NCI-H1092 (cell line): ENCODE measurements at regions not wholly inside any gene's neighbourhood (a gene's known extent, or its start where the extent isn't known, plus 50 kb on each side); places are given as distances from the start of the nearest gene placed in this dataset.

Experiments
- DNase-seq: peaks from one replicate; lab custom pipeline; 2025; lab: John Stamatoyannopoulos, UW

DNA sequence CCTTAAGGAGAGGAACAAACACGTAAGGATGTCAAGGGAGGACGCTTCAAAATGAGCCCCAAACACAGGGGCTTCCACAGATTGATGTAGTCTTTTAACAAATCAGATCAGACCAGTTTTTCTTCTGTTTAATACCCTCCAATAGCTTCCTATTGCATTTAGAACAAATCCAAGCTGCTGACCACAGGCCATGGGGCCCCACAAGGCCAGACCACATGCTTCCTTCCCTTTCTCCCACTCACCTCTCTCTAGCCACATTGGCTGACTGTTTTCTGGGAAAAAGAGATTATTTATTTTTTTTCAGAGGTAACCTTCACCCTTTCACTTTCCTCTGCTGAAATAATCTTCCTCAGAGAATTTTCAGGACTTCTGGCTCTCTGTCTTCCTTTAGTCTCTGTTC lies 380.6 kb downstream of the SIPA1L2 start:
- DNase-seq: no peak

DNA sequence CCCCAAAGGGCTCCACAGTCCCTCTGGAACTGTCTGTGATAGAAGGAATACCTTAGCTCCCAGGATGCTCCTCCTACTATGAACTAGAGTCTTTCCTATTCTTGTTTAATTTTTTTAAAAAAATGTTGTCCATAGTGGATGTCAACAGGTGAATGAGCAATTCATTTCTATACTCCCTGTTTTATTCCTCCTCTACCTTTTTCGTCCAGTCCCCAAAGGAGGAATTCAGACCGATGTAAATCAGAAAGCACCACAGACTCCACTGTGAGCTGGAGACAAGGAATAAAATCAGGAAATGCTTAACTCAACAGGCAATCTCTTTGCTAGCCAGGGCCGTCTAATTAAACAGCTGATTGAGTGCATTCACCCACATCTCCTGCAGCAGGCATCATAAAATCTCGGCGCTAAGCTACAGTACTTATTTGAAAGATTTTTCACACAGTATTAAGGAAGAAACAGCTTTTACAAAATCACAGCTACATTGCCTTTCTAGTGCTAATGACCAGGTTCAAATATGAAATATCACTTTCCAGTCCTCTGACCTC lies 381.6 kb downstream of the SIPA1L2 start:
- DNase-seq: no peak

DNA sequence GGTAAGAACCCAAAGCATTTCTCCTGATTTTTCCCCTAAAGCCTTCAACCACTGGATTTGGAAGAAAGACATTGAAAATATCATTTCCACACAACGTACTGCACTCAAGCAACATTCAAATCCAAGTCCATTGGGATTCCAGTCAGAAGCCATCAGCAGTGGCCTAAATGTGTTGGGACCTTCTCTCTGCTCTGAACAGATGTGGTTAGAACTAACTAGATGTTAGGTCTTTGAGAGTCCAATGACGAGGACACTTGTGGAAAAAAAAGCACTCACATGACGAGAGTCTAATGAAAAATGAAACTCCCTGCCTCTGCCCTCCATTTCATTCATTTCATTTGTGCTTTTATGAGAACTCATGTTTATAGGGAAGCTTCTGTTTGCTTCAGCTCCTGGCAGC lies 382.3 kb downstream of the SIPA1L2 start:
- DNase-seq: no peak

DNA sequence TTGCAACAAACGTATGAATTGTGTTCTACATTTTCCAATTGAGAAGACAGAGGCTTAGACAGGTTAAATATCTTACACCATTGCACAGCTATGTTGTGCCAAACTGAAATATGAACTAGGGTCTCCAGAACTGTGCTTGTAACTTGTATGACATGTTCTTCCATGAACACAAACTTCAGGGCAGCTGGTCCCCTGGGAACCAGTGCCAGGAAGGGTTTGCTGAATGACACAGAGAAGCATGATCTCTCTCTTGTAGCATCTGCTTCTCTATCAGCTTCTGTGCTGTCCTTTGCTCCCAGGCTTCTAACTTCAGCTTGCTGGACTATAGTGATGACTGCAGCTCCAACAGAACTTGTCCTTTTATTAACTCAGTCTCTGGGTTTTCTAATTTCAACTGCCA lies 385.5 kb downstream of the SIPA1L2 start:
- no peak for DNase-seq

DNA sequence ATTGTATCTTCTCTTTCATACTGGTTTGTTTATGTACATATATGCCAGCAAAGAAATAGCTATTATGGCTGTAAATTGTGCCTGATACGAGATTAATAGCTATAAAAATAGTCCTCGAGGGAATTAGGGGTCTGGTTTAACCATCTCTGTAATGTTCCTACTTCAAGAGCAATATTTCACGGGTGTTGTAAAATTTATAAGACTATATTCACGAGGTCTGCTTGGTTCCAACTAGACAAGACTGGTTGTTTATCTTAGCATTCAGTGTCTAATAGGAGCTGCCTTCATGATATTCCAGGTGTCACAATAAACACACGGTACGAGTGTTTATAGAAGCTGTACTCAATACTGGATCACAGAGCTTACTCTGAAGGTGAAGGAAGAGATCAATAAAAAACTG lies 389.9 kb downstream of the SIPA1L2 start:
- peak; percentile 24 for DNase-seq

DNA sequence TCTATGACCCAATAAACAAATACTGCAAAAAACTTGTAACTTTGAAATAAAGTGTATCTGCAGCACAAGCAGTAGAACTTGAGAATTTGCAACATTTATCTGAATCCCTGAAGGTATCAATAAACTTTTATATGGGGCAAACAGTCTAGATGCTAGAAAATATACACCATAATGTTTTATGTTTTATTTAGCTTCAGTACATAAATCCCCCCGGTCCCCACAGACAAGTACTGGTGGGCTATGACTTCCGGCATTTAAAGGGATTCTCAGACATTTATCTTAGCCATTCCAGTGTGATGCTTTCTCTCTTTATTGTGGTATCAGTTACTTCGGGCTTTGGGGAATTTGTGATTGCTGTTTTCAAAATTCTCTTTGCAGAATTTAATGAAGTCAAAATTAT lies 390.4 kb downstream of the SIPA1L2 start:
- no peak for DNase-seq

DNA sequence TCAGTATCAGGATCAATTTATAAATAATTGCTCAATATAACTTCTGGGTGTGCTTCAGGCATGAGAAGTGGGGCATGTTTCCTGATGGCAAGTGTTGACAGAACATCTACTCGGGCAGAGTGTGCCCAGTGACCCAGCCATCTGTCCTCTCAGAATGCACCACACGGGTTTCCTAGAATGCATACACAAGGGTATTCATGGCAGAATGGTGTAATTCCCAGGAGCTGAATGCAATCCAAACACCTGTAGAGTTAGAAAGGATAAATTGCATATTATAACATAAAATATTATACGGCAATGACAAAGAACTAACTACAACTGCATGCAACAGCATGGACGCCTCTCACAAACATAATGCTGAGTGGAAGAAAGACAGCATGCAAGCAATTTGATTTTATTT lies 391.9 kb downstream of the SIPA1L2 start:
- DNase-seq: no peak

DNA sequence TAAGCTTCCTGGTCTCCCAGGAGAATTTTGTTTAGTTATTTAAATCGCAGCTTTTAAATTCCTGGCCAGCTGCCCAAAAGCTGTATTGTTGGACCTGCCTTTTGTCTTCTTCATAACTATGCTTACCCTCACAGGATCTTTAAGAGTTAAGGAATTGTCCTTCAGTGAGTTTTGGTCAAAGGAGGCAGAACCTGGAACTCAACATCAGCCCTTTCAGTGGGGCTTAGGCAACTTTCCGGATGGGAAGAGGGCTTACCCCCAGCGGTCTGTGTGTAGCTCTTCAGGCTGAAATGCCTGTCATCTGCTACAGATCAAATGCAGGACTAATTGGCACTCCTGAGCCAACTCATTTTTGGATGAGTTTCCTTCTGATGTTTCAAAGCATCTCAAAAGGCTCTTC lies 402.6 kb downstream of the SIPA1L2 start:
- DNase-seq: no peak

DNA sequence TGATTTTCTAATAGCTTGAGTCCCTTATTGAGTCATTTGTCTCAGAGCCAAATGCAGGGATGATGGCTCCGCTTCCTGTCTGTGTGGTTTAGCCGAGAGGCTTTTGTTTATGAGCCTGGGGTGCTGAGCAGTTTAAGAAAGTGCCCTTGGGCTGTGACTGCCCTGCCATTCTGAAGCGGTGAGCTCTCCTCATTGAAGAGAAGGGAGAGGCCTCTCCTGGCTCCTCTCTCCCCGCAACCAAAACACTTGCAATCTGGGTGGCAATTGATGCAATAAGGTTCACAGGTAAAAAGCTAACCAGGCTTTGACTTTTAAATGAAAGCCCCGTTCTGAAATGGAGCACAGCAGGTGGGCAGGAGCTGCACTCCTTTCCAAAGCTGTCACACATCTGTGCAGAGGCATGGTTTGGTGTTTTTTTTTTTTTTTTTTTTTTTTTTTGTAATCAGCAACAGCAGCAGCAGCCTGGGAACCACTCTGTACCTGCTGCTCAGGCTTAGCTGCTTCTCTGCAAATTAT lies 403.7 kb downstream of the SIPA1L2 start:
- DNase-seq: peak; percentile 40

DNA sequence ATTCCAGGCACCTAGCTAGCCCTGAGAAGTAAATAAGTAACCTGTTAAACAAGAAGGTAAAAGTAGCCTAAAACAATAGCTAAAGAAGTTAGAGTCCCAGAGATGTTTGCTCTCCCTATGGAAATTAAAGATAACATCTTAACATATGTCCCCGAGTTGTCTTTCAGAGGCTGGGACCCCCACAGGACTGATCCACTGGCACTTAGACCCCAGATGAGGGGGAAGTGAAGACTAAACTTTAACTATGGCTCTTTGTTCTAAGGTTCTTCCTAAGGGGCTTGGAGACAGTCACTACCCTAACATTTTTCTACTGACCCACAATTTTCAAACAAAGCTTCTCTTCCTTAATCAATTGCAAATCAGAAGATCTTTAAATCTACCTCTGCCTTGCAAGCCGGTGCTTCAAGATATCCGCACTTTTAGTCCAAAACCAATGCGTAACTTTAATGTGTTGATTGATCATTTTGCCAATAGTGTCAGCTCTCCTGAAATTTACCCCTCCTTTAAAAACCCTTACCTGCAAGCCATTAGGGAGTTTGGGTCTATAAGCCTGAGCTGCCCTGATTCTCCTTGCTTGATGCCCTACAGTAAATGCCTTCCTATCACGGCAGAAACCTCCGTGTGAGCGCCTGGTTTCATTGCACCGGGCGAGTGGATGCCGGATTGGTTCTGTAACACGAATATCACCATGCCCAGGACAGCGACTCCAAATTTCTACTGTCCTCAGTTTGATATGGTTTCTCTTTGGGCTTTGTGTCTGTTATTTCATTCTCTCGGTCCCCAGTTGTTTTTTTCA lies 404.4 kb downstream of the SIPA1L2 start:
- no peak for DNase-seq

DNA sequence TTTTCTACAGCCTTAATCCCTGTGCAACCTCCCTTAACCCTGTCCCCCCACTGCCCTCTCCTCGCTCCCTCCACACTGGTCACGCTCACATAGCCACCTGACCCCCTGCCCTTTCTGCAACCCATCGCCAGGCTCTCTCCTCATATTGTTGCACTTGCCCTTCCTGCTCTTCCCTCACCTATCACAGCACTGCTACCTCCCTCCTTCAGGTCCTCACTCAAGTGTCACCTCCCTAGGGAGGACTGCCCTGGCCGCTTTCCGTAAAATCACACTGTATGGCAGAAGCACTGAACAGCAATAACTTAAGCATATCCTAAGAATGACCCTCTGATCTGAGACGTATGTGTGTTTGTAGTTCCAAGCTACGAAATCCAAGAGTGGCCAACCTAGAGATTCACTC lies 406.0 kb downstream of the SIPA1L2 start:
- DNase-seq: no peak

DNA sequence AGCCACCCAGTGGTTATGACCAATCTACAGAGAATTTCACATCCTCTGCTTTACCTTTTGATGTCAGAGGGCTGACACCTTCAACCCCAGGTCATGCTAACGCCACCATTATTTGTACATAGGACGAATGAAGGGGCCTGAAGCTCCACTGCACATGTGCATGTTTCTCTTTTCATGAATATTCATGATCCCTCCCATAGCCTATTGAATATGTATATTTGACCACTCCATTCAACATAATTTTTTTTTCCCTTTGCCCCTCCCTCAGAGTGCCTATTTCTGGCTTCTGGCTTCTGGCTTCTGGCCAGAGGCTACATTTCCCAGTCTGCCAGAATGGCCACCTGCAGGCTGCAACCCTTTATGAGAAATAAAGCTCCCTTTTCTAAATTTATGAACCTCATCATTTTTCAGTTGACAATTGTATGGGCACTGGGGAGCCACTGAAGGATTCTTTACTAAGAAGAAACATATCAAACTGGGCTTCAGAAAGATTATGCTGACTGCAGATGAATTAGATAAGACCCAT lies 406.7 kb downstream of the SIPA1L2 start:
- no peak for DNase-seq

DNA sequence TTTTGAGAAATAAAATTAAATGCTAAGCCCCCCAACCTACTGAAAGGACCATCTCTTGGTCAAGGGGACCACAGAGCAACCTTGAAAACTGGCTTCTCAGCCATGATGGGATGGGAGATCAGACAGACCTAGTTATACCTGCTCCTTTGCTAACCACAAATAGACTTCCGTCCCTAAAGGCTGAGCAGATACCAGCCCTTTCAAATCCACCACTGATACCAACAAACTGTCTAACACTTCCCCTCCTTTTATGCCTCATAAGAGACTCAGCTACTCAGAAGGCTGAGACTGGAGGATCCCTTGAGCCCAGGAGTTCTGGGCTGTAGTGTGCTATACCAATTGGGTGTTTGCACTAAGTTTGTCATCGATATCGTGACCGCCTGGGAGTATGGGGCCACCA lies 407.3 kb downstream of the SIPA1L2 start:
- DNase-seq: no peak

DNA sequence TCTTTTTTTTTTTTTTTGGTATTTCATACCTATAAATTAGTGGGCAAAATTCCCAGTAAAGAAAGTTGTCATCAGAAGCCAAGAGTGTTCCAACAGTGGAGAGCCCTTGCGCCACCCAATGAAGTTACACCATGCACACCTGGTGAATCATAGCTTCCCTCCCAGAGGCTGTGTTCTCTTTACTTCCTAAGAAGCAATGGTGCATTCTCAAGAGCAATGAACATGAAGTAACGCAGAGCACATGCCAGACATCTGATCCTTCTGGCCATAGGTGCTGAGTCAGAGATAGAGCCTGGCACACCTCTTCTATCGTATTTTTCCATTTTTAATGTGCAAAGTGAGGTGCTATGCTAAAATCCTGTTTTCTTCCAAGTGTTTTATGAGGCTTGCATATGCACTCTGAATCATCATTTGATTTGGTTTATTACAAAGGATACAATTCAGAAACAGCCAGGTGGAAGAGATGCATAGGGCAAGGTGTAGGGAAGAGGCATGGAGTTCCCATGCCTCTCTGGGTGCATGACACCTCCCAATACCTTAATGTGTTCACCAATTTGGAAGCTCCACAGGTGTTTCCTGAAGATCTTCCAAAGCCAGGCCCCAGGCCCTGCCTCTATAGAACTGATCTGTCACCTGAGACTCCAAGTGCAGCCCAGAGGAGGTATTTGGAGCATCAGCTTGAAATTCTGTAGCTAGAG lies 408.0 kb downstream of the SIPA1L2 start:
- DNase-seq: no peak

DNA sequence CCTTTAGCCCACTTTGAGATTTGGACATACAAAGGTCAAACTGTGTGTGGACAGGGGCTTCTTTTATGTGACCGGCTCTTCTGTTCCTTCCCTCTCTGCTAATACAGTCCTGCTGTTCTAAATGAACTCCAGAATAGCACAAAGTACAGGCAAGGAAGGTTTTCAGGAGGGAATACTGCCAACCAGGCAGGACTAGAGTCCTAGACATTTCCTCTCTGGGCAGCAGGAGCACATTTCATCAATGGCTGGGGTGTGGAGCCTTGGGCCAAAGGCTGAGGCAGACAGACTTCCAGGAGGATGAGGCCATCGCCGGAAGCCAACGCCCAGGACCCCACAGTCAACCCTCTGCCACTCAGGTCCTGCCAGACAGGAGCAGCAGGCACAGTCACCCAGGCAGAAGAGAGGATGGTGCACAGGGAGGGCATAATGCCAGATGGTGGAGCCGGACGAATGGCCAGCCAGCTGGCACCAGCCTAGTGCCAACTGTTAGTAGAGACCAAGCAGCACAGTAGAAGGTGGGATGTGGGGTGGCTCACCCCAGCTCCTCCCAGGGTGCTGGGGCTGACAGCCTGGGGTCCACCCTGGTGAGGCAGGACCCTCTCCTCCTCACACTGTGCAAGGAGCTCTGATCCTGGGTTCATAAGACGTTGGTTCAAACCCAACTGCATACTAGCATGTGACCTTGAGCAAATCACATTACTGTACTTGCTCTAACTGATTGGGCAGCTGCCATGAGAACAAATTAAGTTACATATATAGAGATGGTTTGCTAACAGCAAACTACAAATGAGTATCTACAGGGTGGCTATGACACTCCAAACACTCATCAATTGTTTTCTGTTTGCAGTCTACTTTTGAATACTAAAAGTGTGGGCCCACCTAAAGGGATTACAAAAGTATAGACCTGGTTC lies 410.7 kb downstream of the SIPA1L2 start:
- peak; percentile 30 for DNase-seq

DNA sequence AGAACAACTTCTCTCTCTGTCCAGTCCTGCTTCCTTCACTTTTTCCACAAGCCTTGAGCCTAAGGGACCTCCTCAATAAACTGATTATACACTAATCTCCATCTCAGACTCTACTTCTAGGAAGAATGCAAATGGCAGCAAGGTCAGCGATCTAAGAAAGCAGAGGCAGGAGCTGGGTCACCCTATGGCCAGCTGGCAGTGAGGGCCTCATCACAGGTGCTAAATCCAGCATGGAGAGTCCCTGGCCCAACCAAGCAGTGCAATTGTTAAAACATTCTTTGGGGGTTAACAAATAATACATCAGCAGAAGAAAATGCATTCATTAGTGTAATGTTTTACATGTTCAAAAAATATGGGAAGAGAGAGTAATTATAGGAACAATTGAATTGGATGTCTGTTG lies 416.0 kb downstream of the SIPA1L2 start:
- no peak for DNase-seq

DNA sequence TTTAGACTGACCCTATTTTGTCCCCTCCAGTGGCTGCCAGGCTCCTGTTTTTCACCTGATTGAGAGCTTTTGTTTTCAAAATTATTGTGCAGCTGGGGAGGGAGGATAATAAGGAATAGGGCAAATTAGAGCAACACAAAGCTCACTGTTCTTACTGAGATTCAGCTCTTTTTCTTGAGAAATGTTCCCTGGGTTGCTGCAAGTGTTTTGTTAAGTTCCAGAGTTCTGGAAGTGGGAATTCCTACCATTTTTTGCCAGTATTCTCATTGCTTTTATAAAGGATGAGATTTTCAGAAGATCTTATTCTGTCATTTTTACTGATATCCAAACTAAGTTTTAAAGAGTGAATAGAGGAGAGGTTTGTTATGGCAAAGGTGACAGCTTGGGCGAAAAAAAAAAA lies 417.7 kb downstream of the SIPA1L2 start:
- DNase-seq: no peak

DNA sequence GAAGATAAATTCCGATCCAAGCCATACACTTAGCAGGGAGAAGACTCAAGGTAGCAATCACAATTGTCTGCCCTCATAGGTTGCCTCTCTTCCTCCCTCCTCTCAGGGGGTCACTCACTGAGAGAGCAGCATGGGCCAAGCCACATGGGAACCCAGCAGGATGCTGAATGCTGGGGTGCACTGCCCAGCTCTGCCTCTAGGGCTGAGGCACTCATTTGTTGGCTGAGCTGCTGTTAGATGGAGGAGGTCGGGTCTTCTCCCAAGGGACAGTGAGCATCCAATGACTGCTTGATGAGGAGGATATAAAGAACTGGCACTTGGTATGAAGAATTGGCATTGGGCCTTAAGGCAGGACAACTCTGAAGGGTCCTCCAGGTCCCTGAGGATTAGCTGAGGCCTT lies 418.8 kb downstream of the SIPA1L2 start:
- no peak for DNase-seq

DNA sequence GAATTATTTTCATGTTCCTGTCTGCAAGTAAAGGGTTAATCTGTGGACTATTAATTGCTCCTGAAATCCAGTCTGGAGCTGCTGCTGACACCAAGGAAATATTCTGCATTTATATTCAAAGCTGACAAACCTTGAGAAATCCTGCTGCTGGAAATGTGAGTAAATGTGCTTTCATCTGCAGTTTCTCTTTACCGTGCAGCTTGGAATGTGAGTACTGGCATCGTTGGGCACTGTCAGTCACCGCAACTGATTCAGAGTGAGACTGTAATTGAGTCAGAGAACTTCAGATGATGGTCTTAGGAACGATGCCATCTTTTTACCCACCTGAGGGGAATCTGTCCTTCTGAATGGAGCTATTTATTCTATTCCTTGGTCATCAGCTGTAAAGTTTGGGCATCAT lies 420.6 kb downstream of the SIPA1L2 start:
- DNase-seq: no peak

DNA sequence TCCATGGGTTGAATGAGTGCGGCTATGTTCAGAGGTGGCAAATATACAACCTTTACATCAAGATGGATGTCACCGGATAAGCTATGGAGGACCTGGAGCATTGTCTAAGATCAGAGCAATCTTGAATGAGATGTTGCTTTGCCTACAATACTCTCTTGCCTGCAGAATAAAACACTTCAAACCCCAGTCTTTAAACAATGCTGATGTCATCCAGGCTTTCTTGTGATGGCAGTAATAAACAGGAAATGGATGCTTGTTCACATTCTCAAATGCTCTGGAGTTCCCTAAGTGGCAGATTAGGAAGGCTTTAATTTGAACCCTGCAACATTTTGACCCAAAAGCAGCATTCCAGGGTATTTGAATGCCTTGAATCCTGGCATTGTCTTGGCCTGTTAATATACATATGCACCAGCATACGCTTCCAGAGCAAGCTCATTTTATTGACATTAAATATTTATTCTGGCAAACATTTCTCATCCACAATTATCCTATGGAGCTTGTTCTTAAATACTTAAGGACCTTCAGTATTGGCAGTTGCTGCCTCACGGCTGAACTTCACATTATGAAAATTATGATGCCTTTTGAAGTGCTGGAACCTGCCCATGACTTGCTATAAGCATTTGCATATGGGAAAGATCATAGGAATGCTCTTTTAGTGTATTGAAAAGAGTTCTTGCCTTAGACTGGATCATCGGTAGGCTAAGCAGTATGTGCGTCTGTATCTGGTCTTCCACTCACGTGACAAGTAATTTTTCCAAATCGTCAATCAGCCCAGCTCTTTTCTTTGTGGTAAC lies 422.7 kb downstream of the SIPA1L2 start:
- no peak for DNase-seq

DNA sequence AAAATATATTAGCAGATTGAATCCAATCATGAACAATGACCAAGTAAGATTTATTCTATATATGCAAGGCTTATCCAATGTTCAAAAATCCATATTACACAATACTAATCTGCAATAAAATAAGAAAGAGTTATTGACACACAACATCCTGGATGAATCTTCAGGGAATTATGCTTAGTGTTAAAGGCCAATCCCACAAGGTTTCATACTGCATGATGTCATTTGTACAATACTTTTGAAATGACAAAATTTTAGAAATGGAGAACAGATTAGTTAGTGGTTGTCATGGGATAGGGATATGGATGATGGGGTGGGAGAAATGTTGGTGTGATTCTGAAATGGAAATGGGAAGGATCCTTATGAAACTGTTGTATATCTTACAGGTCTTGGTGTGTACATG lies 425.7 kb downstream of the SIPA1L2 start:
- no peak for DNase-seq
